ENCODE measurements at regions not wholly inside any gene's neighbourhood (a gene's known extent, or its start where the extent isn't known, plus 50 kb on each side); places are given as distances from the start of the nearest gene placed in this dataset.

DNA sequence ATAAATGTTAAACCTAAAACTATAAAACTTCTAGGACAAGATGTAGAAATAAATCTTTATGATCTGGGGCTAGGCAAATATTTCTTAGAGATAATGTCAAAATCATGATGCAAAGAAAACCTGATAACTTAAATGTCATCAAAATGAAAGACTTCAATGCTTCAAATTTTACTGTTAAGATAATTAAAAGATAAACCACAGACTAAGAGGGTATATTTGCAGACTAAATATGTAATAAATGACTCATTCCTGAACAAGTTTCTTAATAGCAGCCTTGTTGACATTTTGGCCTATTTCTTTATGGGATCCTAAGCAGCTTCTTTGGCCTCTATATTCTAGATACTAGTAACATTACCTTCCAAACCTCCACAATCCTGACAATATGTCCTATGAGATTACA lies 2878.3 kb upstream of the PCDH20 start:
- no peaks in the 10 kb centered on the region for H3K79me2 ChIP-seq (ENCODE audit: control insufficient read depth, insufficient read depth, low read length, unreplicated experiment)
- H3K4me3 ChIP-seq (ENCODE audit: low read depth, low read length) = no peak overlapping the region
- no peak overlapping the region for H3K27ac ChIP-seq (ENCODE audit: low read depth, low read length)
- H3K36me3 ChIP-seq (ENCODE audit: insufficient read depth, low read length) = no peaks in the 10 kb centered on the region
- H3K4me1 ChIP-seq (ENCODE audit: control insufficient read depth, insufficient read depth, low read length, unreplicated experiment) = no peaks in the 10 kb centered on the region
- H3K27me3 ChIP-seq (ENCODE audit: insufficient read depth, low read length) = no peaks in the 10 kb centered on the region
- H2AFZ ChIP-seq (ENCODE audit: low read length, unreplicated experiment) = no peak overlapping the region

DNA sequence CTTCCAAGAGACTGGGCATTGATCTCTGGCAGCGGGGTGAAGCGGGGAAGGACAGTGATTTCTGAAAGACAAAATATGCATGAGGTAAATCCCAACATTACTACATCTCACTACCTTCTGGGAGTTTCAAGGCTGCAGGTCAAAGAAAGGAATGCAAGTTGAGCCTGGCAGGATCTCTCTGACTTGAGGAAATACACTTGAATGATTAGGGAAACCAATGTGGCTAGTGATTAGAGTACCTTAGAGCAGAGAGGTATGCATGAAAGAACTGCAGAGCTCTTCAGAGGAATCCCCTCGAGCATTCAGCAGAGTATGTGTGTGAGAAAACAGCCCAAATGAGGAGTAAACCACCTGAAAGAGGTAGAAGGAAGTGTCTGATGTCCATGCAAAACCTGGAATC lies 2874.1 kb upstream of the PCDH20 start:
- H2AFZ ChIP-seq (ENCODE audit: low read length, unreplicated experiment) = no peak overlapping the region
- no peaks in the 10 kb centered on the region for H3K79me2 ChIP-seq (ENCODE audit: control insufficient read depth, insufficient read depth, low read length, unreplicated experiment)
- H3K27ac ChIP-seq (ENCODE audit: low read depth, low read length) = no peak overlapping the region
- H3K4me3 ChIP-seq (ENCODE audit: low read depth, low read length) = no peak overlapping the region
- no peaks in the 10 kb centered on the region for H3K27me3 ChIP-seq (ENCODE audit: insufficient read depth, low read length)
- H3K4me1 ChIP-seq (ENCODE audit: control insufficient read depth, insufficient read depth, low read length, unreplicated experiment) = no peaks in the 10 kb centered on the region
- no peaks in the 10 kb centered on the region for H3K36me3 ChIP-seq (ENCODE audit: insufficient read depth, low read length)

DNA sequence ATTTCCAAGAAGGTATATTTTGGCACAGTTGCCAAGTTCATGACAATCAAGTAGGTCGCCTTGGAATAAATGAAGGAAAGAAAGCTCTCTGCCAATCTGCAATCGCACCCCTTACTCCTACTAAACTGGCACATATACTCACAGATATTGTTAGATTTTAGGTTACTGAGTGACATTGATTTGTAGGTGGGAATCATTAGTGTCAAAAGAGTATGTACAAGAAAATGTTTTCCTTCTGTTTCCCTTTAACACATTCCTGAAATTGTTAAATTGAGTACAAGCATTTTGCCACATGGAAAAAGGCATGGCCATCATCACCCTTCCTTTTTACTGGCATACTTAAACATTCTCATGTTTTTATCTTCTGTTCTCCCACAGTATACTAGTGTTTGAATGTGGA lies 2868.3 kb upstream of the PCDH20 start:
- H3K27me3 ChIP-seq (ENCODE audit: insufficient read depth, low read length) = no peaks in the 10 kb centered on the region
- H3K27ac ChIP-seq (ENCODE audit: low read depth, low read length) = no peak overlapping the region
- no peaks in the 10 kb centered on the region for H3K36me3 ChIP-seq (ENCODE audit: insufficient read depth, low read length)
- H2AFZ ChIP-seq (ENCODE audit: low read length, unreplicated experiment) = no peak overlapping the region
- no peaks in the 10 kb centered on the region for H3K79me2 ChIP-seq (ENCODE audit: control insufficient read depth, insufficient read depth, low read length, unreplicated experiment)
- H3K4me1 ChIP-seq (ENCODE audit: control insufficient read depth, insufficient read depth, low read length, unreplicated experiment) = peaks cover 3% of the 10 kb centered on the region
- no peak overlapping the region for H3K4me3 ChIP-seq (ENCODE audit: low read depth, low read length)

DNA sequence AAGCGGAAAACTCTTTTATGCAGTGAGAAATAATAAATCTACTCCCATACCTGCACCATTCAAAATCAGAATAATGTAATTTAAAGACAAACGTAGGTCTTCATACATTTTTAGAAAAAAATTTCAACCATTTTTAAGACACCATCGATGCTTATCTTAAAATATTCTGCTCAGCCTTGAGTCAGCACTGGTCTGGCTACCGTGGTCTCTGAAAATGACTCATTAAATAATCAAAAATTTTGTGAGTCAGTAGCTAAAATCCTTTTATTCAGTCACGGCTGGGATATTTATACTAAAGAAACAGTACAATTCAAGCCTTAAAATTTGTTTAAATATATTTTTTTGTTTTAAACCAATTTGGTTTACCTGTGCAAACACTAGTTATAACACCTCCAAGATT lies 2862.8 kb upstream of the PCDH20 start:
- Histone ChIP-seq H3K36me3 (ENCODE audit: insufficient read depth, low read length) (no peaks in the 10 kb centered on the region), H3K27ac (ENCODE audit: low read depth, low read length) (no peak overlapping the region), H2AFZ (ENCODE audit: low read length, unreplicated experiment) (no peak overlapping the region), H3K4me3 (ENCODE audit: low read depth, low read length) (no peak overlapping the region), H3K27me3 (ENCODE audit: insufficient read depth, low read length) (no peaks in the 10 kb centered on the region), H3K79me2 (ENCODE audit: control insufficient read depth, insufficient read depth, low read length, unreplicated experiment) (no peaks in the 10 kb centered on the region), H3K4me1 (ENCODE audit: control insufficient read depth, insufficient read depth, low read length, unreplicated experiment) (peaks cover 3% of the 10 kb centered on the region)

- Histone ChIP-seq H3K36me3 (ENCODE audit: insufficient read depth, low read length) (no peaks in the 10 kb centered on the region), H3K79me2 (ENCODE audit: control insufficient read depth, insufficient read depth, low read length, unreplicated experiment) (no peaks in the 10 kb centered on the region), H3K27me3 (ENCODE audit: insufficient read depth, low read length) (no peaks in the 10 kb centered on the region), H3K4me1 (ENCODE audit: control insufficient read depth, insufficient read depth, low read length, unreplicated experiment) (peaks cover 3% of the 10 kb centered on the region), H3K4me3 (ENCODE audit: low read depth, low read length) (no peak overlapping the region), H3K27ac (ENCODE audit: low read depth, low read length) (no peak overlapping the region), H2AFZ (ENCODE audit: low read length, unreplicated experiment) (no peak overlapping the region)
Measured at GRCh38 chr13:64277097-64277496, 2861.4 kb upstream of the PCDH20 start.

DNA sequence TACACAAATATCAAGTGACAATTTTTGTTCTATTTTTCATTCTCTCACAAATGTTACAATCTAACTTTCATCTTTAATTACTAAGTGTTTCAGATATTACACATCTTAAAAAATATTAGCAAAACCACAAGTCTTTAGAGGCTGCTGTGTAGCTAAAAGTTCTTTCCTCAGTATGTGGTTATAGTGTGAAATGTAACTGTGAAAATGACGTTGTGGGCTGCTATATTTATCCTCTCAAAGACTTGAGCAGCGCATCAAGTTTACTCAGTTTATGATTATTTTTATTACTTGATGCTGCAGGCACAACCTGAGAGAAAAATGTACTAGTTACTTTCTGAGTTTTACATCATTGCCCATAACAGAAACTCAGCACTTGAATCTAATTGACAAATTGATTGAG lies 2860.6 kb upstream of the PCDH20 start:
- no peaks in the 10 kb centered on the region for H3K27me3 ChIP-seq (ENCODE audit: insufficient read depth, low read length)
- no peak overlapping the region for H3K27ac ChIP-seq (ENCODE audit: low read depth, low read length)
- H3K36me3 ChIP-seq (ENCODE audit: insufficient read depth, low read length) = no peaks in the 10 kb centered on the region
- peaks cover 3% of the 10 kb centered on the region for H3K4me1 ChIP-seq (ENCODE audit: control insufficient read depth, insufficient read depth, low read length, unreplicated experiment)
- H3K79me2 ChIP-seq (ENCODE audit: control insufficient read depth, insufficient read depth, low read length, unreplicated experiment) = no peaks in the 10 kb centered on the region
- H2AFZ ChIP-seq (ENCODE audit: low read length, unreplicated experiment) = no peak overlapping the region
- H3K4me3 ChIP-seq (ENCODE audit: low read depth, low read length) = no peak overlapping the region

DNA sequence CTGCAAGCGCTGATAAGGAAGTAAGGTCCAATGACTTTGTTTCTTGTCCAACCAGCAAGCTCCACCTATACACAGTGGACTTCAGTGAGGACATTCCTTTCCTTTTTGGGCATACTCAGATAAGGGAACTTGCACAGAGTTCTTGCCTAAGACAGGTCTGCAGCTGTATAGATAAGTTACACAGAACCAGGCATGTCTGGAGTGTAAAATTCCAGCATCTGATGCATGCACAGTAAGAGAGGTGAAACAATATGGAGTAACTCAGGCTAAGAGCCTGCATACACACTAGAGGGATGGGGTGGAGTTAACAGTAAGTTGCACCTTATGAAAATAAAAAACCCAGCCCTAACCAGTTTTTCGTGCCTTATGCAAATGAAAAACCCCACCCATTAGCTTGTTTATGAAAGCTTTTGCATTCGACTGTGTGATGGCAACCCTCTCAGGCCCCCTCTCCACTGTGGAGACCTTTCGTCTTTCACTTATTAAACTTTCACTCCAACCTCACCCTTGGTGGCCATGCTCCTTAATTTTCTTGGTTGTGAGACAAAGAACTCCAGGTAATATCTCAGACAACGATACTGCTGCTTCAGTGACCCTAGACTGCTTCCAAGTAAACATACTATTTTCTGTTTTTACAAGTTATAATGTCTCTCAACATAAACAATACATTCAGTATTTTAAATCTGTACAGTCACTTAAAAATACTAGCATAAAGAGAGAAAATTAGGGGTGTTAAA lies 2859.0 kb upstream of the PCDH20 start:
- H2AFZ ChIP-seq (ENCODE audit: low read length, unreplicated experiment) = no peak overlapping the region
- H3K27me3 ChIP-seq (ENCODE audit: insufficient read depth, low read length) = no peaks in the 10 kb centered on the region
- H3K4me1 ChIP-seq (ENCODE audit: control insufficient read depth, insufficient read depth, low read length, unreplicated experiment) = peaks cover 3% of the 10 kb centered on the region
- no peaks in the 10 kb centered on the region for H3K79me2 ChIP-seq (ENCODE audit: control insufficient read depth, insufficient read depth, low read length, unreplicated experiment)
- no peaks in the 10 kb centered on the region for H3K36me3 ChIP-seq (ENCODE audit: insufficient read depth, low read length)
- no peak overlapping the region for H3K4me3 ChIP-seq (ENCODE audit: low read depth, low read length)
- no peak overlapping the region for H3K27ac ChIP-seq (ENCODE audit: low read depth, low read length)

DNA sequence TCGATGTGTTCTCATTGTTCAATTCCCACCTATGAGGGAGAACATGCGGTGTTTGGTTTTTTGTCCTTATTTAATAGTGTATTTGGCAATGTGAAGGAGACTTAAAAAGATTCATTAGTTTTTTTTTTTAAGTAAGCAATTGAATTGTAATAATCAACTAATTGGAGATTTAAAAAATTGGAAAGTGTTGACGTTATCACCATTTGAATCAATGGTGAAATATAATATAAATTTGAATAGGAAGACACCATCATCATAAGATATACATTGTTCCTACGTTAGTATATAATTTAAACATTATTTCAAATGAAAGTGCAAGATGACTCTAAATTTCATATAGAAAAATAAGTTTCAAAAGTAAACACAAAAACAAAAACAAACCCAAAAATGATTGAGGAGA lies 2858.1 kb upstream of the PCDH20 start:
- no peak overlapping the region for H3K27ac ChIP-seq (ENCODE audit: low read depth, low read length)
- H3K27me3 ChIP-seq (ENCODE audit: insufficient read depth, low read length) = no peaks in the 10 kb centered on the region
- no peaks in the 10 kb centered on the region for H3K4me1 ChIP-seq (ENCODE audit: control insufficient read depth, insufficient read depth, low read length, unreplicated experiment)
- H2AFZ ChIP-seq (ENCODE audit: low read length, unreplicated experiment) = no peak overlapping the region
- no peak overlapping the region for H3K4me3 ChIP-seq (ENCODE audit: low read depth, low read length)
- no peaks in the 10 kb centered on the region for H3K36me3 ChIP-seq (ENCODE audit: insufficient read depth, low read length)
- H3K79me2 ChIP-seq (ENCODE audit: control insufficient read depth, insufficient read depth, low read length, unreplicated experiment) = no peaks in the 10 kb centered on the region

DNA sequence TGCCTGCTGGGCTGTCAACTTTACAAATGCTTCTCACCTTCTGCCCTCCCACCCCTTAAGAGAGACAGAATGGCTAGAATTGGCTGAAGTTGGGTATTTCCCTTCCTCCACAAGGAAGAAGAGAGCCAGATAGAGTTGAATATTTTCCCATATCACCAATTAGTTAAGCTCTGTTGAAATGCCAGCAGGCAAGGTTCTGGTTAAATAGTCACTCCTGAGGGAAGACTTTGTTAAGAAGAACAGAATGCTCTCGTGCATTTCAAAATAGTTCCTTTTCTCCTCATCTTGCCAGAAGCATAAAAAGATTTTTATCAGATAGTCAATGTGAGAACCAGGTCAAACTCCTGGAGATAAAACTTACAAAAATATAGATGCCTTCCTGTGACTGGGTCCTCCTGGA lies 2857.0 kb upstream of the PCDH20 start:
- H2AFZ ChIP-seq (ENCODE audit: low read length, unreplicated experiment) = no peak overlapping the region
- no peaks in the 10 kb centered on the region for H3K27me3 ChIP-seq (ENCODE audit: insufficient read depth, low read length)
- H3K36me3 ChIP-seq (ENCODE audit: insufficient read depth, low read length) = no peaks in the 10 kb centered on the region
- H3K27ac ChIP-seq (ENCODE audit: low read depth, low read length) = no peak overlapping the region
- H3K4me1 ChIP-seq (ENCODE audit: control insufficient read depth, insufficient read depth, low read length, unreplicated experiment) = no peaks in the 10 kb centered on the region
- no peaks in the 10 kb centered on the region for H3K79me2 ChIP-seq (ENCODE audit: control insufficient read depth, insufficient read depth, low read length, unreplicated experiment)
- H3K4me3 ChIP-seq (ENCODE audit: low read depth, low read length) = no peak overlapping the region

- no peak overlapping the region for H2AFZ ChIP-seq (ENCODE audit: low read length, unreplicated experiment)
- no peak overlapping the region for H3K4me3 ChIP-seq (ENCODE audit: low read depth, low read length)
- no peaks in the 10 kb centered on the region for H3K4me1 ChIP-seq (ENCODE audit: control insufficient read depth, insufficient read depth, low read length, unreplicated experiment)
- no peaks in the 10 kb centered on the region for H3K79me2 ChIP-seq (ENCODE audit: control insufficient read depth, insufficient read depth, low read length, unreplicated experiment)
- no peak overlapping the region for H3K27ac ChIP-seq (ENCODE audit: low read depth, low read length)
- no peaks in the 10 kb centered on the region for H3K36me3 ChIP-seq (ENCODE audit: insufficient read depth, low read length)
- H3K27me3 ChIP-seq (ENCODE audit: insufficient read depth, low read length) = no peaks in the 10 kb centered on the region
Measured at GRCh38 chr13:64266024-64266423, 2850.4 kb upstream of the PCDH20 start.

GRCh38 chr13:64263285-64263684 lies 2847.6 kb upstream of the PCDH20 start:
- Histone ChIP-seq H3K27me3 (ENCODE audit: insufficient read depth, low read length) (no peaks in the 10 kb centered on the region), H2AFZ (ENCODE audit: low read length, unreplicated experiment) (no peak overlapping the region), H3K79me2 (ENCODE audit: control insufficient read depth, insufficient read depth, low read length, unreplicated experiment) (no peaks in the 10 kb centered on the region), H3K4me1 (ENCODE audit: control insufficient read depth, insufficient read depth, low read length, unreplicated experiment) (no peaks in the 10 kb centered on the region), H3K4me3 (ENCODE audit: low read depth, low read length) (no peak overlapping the region), H3K27ac (ENCODE audit: low read depth, low read length) (no peak overlapping the region), H3K36me3 (ENCODE audit: insufficient read depth, low read length) (no peaks in the 10 kb centered on the region)

All from ACC112 (cell line).